ENCODE measurements at regions not wholly inside any gene's neighbourhood (a gene's known extent, or its start where the extent isn't known, plus 50 kb on each side); places are given as distances from the start of the nearest gene placed in this dataset.

- no peak for DNase-seq
- no peaks in the 10 kb centered on the region for H3K9me3 ChIP-seq (replicated peaks)
- H3K27ac ChIP-seq, result no peak overlapping the region
- H3K27me3 ChIP-seq, result no peaks in the 10 kb centered on the region
- no peak overlapping the region for H3K4me3 ChIP-seq
- no peaks in the 10 kb centered on the region for H3K4me1 ChIP-seq
- no peaks in the 10 kb centered on the region for H3K36me3 ChIP-seq
Observed at GRCh38 chr10:4718544-4718943, 107.5 kb upstream of the AKR1E2 start.

DNA sequence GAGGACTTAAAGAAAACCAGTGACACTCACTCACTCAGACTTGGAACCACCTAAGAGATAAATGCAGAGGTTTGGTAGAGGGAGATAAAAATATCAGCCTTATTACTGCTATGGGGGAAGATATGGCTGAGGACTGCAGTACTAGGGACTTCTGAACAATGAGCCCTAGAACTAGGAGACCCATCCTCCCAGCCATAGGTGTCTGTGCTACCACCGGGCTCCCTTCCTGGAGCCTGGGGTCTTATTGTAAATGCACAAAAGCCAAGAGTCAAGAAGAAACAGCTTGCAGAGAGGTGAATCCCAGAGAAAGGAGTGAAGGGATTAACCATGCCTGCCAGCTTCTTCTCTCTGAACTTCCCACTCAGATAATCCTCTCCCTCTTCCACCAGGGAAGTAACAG is 108.3 kb upstream of the AKR1E2 start:
- H3K27me3 ChIP-seq, result no peaks in the 10 kb centered on the region
- no peak overlapping the region for H3K27ac ChIP-seq
- H3K4me3 ChIP-seq, result no peak overlapping the region
- H3K9me3 ChIP-seq (replicated peaks), result no peaks in the 10 kb centered on the region
- no peaks in the 10 kb centered on the region for H3K36me3 ChIP-seq
- no peaks in the 10 kb centered on the region for H3K4me1 ChIP-seq
- no peak for DNase-seq

- no peak for DNase-seq
- H3K27ac ChIP-seq, result no peak overlapping the region
- H3K9me3 ChIP-seq (replicated peaks), result no peaks in the 10 kb centered on the region
- H3K36me3 ChIP-seq, result no peaks in the 10 kb centered on the region
- H3K4me1 ChIP-seq, result no peaks in the 10 kb centered on the region
- H3K27me3 ChIP-seq, result no peaks in the 10 kb centered on the region
- no peak overlapping the region for H3K4me3 ChIP-seq
Observed at GRCh38 chr10:4710858-4711257, 115.1 kb upstream of the AKR1E2 start.

GRCh38 chr10:4708123-4708759 is 117.8 kb upstream of the AKR1E2 start:
- no peak for DNase-seq
- Histone ChIP-seq H3K4me3 (no peak overlapping the region), H3K36me3 (no peaks in the 10 kb centered on the region), H3K4me1 (peaks cover 7% of the 10 kb centered on the region), H3K9me3 (replicated peaks) (no peaks in the 10 kb centered on the region), H3K27me3 (no peaks in the 10 kb centered on the region), H3K27ac (no peak overlapping the region)

DNA sequence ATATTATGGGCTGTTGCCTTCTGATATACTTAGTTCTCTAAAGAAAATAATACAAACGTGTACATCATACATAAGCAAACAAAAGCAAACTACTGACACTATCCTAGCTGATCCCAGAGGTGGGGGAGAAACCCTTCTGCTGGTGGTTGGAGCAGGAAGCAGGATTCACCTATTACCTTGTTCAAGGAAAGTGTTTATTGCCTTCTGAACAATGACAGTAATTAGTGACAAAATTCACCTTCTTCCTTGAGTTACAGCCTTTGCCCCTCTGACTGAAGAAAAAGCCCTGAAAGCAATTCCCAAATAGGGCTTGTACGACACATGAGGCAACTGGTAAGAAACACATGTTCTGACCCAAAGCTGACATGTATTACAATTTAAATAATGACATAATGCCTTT is 118.8 kb upstream of the AKR1E2 start:
- Histone ChIP-seq H3K27ac (no peak overlapping the region), H3K36me3 (no peaks in the 10 kb centered on the region), H3K4me1 (peaks cover 7% of the 10 kb centered on the region), H3K9me3 (replicated peaks) (no peaks in the 10 kb centered on the region), H3K4me3 (no peak overlapping the region), H3K27me3 (no peaks in the 10 kb centered on the region)
- DNase-seq, result no peak

- H3K27me3 ChIP-seq, result no peaks in the 10 kb centered on the region
- H3K36me3 ChIP-seq, result no peaks in the 10 kb centered on the region
- H3K9me3 ChIP-seq (replicated peaks), result no peaks in the 10 kb centered on the region
- peak overlapping the region; percentile 56 for H3K27ac ChIP-seq
- DNase-seq, result peak; percentile 46 to 67
- H3K4me3 ChIP-seq, result no peak overlapping the region
- H3K4me1 ChIP-seq, result peaks cover 7% of the 10 kb centered on the region
Observed at GRCh38 chr10:4704034-4704545, 121.9 kb upstream of the AKR1E2 start.

GRCh38 chr10:4701016-4701415 is 125.0 kb upstream of the AKR1E2 start:
- DNase-seq, result no peak
- no peaks in the 10 kb centered on the region for H3K27me3 ChIP-seq
- no peak overlapping the region for H3K4me3 ChIP-seq
- no peaks in the 10 kb centered on the region for H3K36me3 ChIP-seq
- no peaks in the 10 kb centered on the region for H3K9me3 ChIP-seq (replicated peaks)
- peaks cover 33% of the 10 kb centered on the region for H3K4me1 ChIP-seq
- no peak overlapping the region for H3K27ac ChIP-seq

- peaks cover 42% of the 10 kb centered on the region for H3K4me1 ChIP-seq
- no peaks in the 10 kb centered on the region for H3K36me3 ChIP-seq
- no peak overlapping the region for H3K27ac ChIP-seq
- no peak overlapping the region for H3K4me3 ChIP-seq
- no peaks in the 10 kb centered on the region for H3K27me3 ChIP-seq
- DNase-seq, result no peak
- no peaks in the 10 kb centered on the region for H3K9me3 ChIP-seq (replicated peaks)
Observed at GRCh38 chr10:4699950-4700730, 125.9 kb upstream of the AKR1E2 start.

DNA sequence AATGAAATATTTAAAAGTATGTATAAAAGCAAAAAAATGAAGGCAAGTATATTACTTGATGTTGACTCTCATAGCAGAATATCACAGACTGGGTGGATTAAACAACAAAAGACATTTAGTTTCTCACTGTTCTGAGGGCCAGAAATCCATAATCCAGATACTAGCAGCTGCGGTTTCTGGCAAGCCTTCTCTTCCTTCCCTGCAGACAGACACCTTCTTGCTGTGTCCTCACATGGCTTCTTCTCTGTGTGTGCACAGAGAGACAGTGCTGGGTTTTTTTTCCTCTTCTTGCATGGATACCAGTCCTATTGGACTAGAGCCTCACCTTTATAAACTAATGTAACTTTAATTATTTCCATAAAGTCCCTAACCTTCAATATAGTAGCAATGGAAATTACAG is 127.9 kb upstream of the AKR1E2 start:
- no peaks in the 10 kb centered on the region for H3K27me3 ChIP-seq
- H3K27ac ChIP-seq, result peak overlapping the region; percentile 88
- peaks cover 35% of the 10 kb centered on the region for H3K4me1 ChIP-seq
- H3K9me3 ChIP-seq (replicated peaks), result no peaks in the 10 kb centered on the region
- H3K36me3 ChIP-seq, result no peaks in the 10 kb centered on the region
- no peak overlapping the region for H3K4me3 ChIP-seq
- peak; percentile 48 to 75 for DNase-seq

GRCh38 chr10:4696186-4696585 is 129.8 kb upstream of the AKR1E2 start:
- Histone ChIP-seq H3K4me1 (peaks cover 35% of the 10 kb centered on the region), H3K27ac (peak overlapping the region; percentile 88), H3K27me3 (no peaks in the 10 kb centered on the region), H3K4me3 (no peak overlapping the region), H3K9me3 (replicated peaks) (no peaks in the 10 kb centered on the region), H3K36me3 (no peaks in the 10 kb centered on the region)
- peak in 1 of 2 experiments; percentile 73 for DNase-seq

- DNase-seq, result no peak
- Histone ChIP-seq H3K27ac (no peak overlapping the region), H3K36me3 (no peaks in the 10 kb centered on the region), H3K27me3 (no peaks in the 10 kb centered on the region), H3K9me3 (replicated peaks) (no peaks in the 10 kb centered on the region), H3K4me1 (peaks cover 35% of the 10 kb centered on the region), H3K4me3 (no peak overlapping the region)
Observed at GRCh38 chr10:4693967-4694366, 132.0 kb upstream of the AKR1E2 start.

- H3K9me3 ChIP-seq (replicated peaks), result no peaks in the 10 kb centered on the region
- H3K27me3 ChIP-seq, result no peaks in the 10 kb centered on the region
- H3K4me3 ChIP-seq, result no peak overlapping the region
- H3K36me3 ChIP-seq, result no peaks in the 10 kb centered on the region
- DNase-seq, result no peak
- no peak overlapping the region for H3K27ac ChIP-seq
- peaks cover 24% of the 10 kb centered on the region for H3K4me1 ChIP-seq
Observed at GRCh38 chr10:4692206-4692605, 133.8 kb upstream of the AKR1E2 start.

- H3K36me3 ChIP-seq, result no peaks in the 10 kb centered on the region
- H3K27me3 ChIP-seq, result no peaks in the 10 kb centered on the region
- no peak overlapping the region for H3K4me3 ChIP-seq
- H3K9me3 ChIP-seq (replicated peaks), result no peaks in the 10 kb centered on the region
- DNase-seq, result no peak
- no peak overlapping the region for H3K27ac ChIP-seq
- H3K4me1 ChIP-seq, result peaks cover 23% of the 10 kb centered on the region
Observed at GRCh38 chr10:4691776-4692175, 134.2 kb upstream of the AKR1E2 start.

DNA sequence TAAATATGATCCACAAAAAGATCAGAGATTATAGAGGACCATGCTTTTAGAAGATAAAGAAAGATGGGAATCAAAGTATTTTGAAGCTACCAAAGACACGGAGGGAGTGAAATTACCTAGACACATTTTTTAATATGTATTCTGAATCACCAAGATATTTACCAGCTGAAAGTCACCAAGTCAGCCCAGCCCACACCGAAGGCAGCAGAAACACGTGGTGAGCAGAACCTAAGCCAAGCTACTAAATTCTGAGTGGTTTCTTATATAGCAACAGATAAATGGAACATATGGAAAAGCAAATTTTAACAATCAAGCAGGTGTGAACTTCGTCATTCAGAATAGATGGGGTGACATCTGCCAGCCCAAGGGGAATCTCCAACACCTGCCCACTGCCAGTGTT is 134.7 kb upstream of the AKR1E2 start:
- DNase-seq, result no peak
- Histone ChIP-seq H3K27me3 (no peaks in the 10 kb centered on the region), H3K36me3 (no peaks in the 10 kb centered on the region), H3K27ac (no peak overlapping the region), H3K4me1 (peaks cover 21% of the 10 kb centered on the region), H3K4me3 (no peak overlapping the region), H3K9me3 (replicated peaks) (no peaks in the 10 kb centered on the region)

DNA sequence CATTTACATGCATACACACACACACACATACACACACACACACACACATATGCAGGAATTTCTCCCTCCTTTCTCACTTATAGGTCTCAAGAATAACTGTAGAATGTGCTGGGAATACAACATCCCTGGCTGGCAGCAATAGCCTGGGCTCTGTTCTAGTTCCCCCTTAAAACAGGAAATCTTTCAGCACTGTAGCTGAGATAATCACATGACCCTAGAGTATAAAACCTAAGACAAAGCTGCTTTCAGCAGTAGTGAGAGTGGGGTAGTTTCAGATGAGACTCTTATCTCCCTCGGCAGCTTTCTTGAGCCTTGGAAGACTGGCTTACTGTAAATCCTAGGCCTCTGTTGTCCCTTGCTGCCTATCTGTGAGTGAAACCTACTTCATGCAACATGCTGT is 137.4 kb upstream of the AKR1E2 start:
- no peaks in the 10 kb centered on the region for H3K36me3 ChIP-seq
- H3K27ac ChIP-seq, result no peak overlapping the region
- H3K4me3 ChIP-seq, result no peak overlapping the region
- H3K4me1 ChIP-seq, result peaks cover 9% of the 10 kb centered on the region
- no peaks in the 10 kb centered on the region for H3K27me3 ChIP-seq
- no peak for DNase-seq
- H3K9me3 ChIP-seq (replicated peaks), result no peaks in the 10 kb centered on the region

- no peak overlapping the region for H3K27ac ChIP-seq
- DNase-seq, result no peak
- no peaks in the 10 kb centered on the region for H3K36me3 ChIP-seq
- H3K9me3 ChIP-seq (replicated peaks), result no peaks in the 10 kb centered on the region
- H3K27me3 ChIP-seq, result no peaks in the 10 kb centered on the region
- peaks cover 9% of the 10 kb centered on the region for H3K4me1 ChIP-seq
- no peak overlapping the region for H3K4me3 ChIP-seq
Observed at GRCh38 chr10:4688168-4688567, 137.8 kb upstream of the AKR1E2 start.
